ENCODE measurements at regions not wholly inside any gene's neighbourhood (a gene's known extent, or its start where the extent isn't known, plus 50 kb on each side); places are given as distances from the start of the nearest gene placed in this dataset.

GRCh38 chr7:98467570-98468312, 66.9 kb upstream of the BAIAP2L1 start:
- CTCF ChIA-PET (ENCODE audit: partially characterized antibody): interaction anchor here (0.6 kb wide), 1 partner anchor 47 kb away, joined by 3 read pairs; no protein-coding TSS in a partner anchor
- H3K79me1 ChIP-seq (ENCODE audit: low read depth, low read length): no peaks in the 10 kb centered on the region
- H3K4me3 ChIP-seq (ENCODE audit: extremely low read depth in 1 of 4, insufficient read depth in 2 of 4, low read depth in 3 of 4, low read length in 4 of 4): no peak overlapping the region
- H3K4me2 ChIP-seq (ENCODE audit: insufficient read depth in 1 of 2, low read depth in 2 of 2, low read length in 2 of 2): no peak overlapping the region
- DNase-seq (ENCODE audit: low read depth in 1 of 2, low spot score in 2 of 2): no peak
- no peak overlapping the region for H2BK5ac ChIP-seq (ENCODE audit: low read depth, low read length)
- H2AK5ac ChIP-seq (ENCODE audit: low read depth, low read length): no peak overlapping the region
- no peak for TF ChIP-seq ASH2L (IDR thresholded peaks at IDR 0.05; ENCODE audit: low read length)
- TF ChIP-seq USF2 (IDR thresholded peaks at IDR 0.05; ENCODE audit: low read length): 0 out of 2 replicates have a peak, but pooled peaks have one; percentile 29
- peaks cover 0 to 6% (median 3%) of the 10 kb centered on the region in 4 experiments; a peak in 4 of 7 replicates for H3K27me3 ChIP-seq (replicated peaks in 1 of 4; ENCODE audit: control insufficient read depth in 3 of 4, extremely low read depth in 1 of 4, insufficient read depth in 3 of 4, low read length in 3 of 4)
- no peak overlapping the region for H3K56ac ChIP-seq (replicated peaks; ENCODE audit: insufficient read length, low read depth, low read length)
- no peaks in the 10 kb centered on the region for H3K36me3 ChIP-seq (ENCODE audit: control insufficient read depth in 2 of 4, insufficient read depth in 4 of 4, low read length in 3 of 4)
- 86% methylated on average over 8 of the region's 8 CpGs; no CpG with 5 or more reads in 1 of the 2 experiments for WGBS, 2 experiments (ENCODE audit: extremely low coverage in 1 of 2, insufficient coverage in 1 of 2, insufficient read length in 1 of 2, insufficient replicate concordance in 2 of 2, low coverage in 1 of 2, low lambda C conversion rate in 2 of 2, missing lambda C conversion rate in 1 of 2)
- no peaks in the 10 kb centered on the region for H4K20me1 ChIP-seq (replicated peaks in 1 of 2; ENCODE audit: control insufficient read depth in 1 of 2, insufficient read depth in 2 of 2, low read length in 2 of 2)
- H2BK120ac ChIP-seq (replicated peaks; ENCODE audit: low read depth, low read length): no peak overlapping the region
- peaks cover 6 to 10% of the 10 kb centered on the region in 2 experiments; a peak in 1 of 4 replicates for H3K9me3 ChIP-seq (ENCODE audit: insufficient read depth in 2 of 2, low read depth in 1 of 2, low read length in 1 of 2)
- H3K79me2 ChIP-seq (ENCODE audit: control insufficient read depth in 1 of 2, insufficient read depth in 2 of 2, low read length in 2 of 2): no peaks in the 10 kb centered on the region
- H2AFZ ChIP-seq (ENCODE audit: low read length): no peak overlapping the region
- no peak overlapping the region for H3K23ac ChIP-seq (ENCODE audit: insufficient read length)
- H3K4ac ChIP-seq (replicated peaks; ENCODE audit: insufficient read length, low read depth, low read length): no peak overlapping the region
- peaks cover 3% of the 10 kb centered on the region; the same call in 1 of the 2 replicates for H3K23me2 ChIP-seq (ENCODE audit: low read depth, low read length)
- POLR2A ChIA-PET (ENCODE audit: partially characterized antibody): no interaction called here
- H4K8ac ChIP-seq (ENCODE audit: extremely low read depth, insufficient read depth, low read length): no peak overlapping the region
- H3K27ac ChIP-seq (ENCODE audit: low read depth, low read length): no peak overlapping the region
- no peak overlapping the region for H2BK20ac ChIP-seq (ENCODE audit: low read length)
- no peak for FAIRE-seq
- H3K9ac ChIP-seq (replicated peaks in 1 of 4; ENCODE audit: extremely low read depth in 1 of 4, low read depth in 3 of 4, low read length in 3 of 4): no peak overlapping the region
- H2BK15ac ChIP-seq (ENCODE audit: low read length): no peak overlapping the region
- H4K5ac ChIP-seq (ENCODE audit: insufficient read length, low read depth, low read length): no peak overlapping the region
- no peak overlapping the region for H4K91ac ChIP-seq (replicated peaks; ENCODE audit: insufficient read length, low read length)
- H3K18ac ChIP-seq (ENCODE audit: extremely low read depth, low read length): no peak overlapping the region
- H2BK12ac ChIP-seq (ENCODE audit: low read depth, low read length): no peak overlapping the region
- H3K14ac ChIP-seq (ENCODE audit: insufficient read length): no peak overlapping the region
- H3K4me1 ChIP-seq (replicated peaks in 1 of 4; ENCODE audit: control insufficient read depth in 3 of 4, insufficient read depth in 4 of 4, low read length in 3 of 4): peaks cover 0 to 5% (median 2%) of the 10 kb centered on the region in 4 experiments; a peak in 3 of 7 replicates
